ENCODE measurements at regions not wholly inside any gene's neighbourhood (a gene's known extent, or its start where the extent isn't known, plus 50 kb on each side); places are given as distances from the start of the nearest gene placed in this dataset.

GRCh38 chr5:159702301-159702700 is 214.0 kb upstream of the ADRA1B start:
- no peaks in the 10 kb centered on the region for H3K27me3 ChIP-seq
- intact Hi-C loops (cut with DNase I; ENCODE audit: low total_unique reads) = no loop called here
- no peak for DNase-seq
- TF ChIP-seq CTCF (IDR thresholded peaks at IDR 0.05) = no peak
- H3K9me3 ChIP-seq = no peaks in the 10 kb centered on the region
- no peaks in the 10 kb centered on the region for H3K4me1 ChIP-seq
- H3K27ac ChIP-seq = no peak overlapping the region
- no peaks in the 10 kb centered on the region for H3K36me3 ChIP-seq
- H3K4me3 ChIP-seq = no peak overlapping the region

DNA sequence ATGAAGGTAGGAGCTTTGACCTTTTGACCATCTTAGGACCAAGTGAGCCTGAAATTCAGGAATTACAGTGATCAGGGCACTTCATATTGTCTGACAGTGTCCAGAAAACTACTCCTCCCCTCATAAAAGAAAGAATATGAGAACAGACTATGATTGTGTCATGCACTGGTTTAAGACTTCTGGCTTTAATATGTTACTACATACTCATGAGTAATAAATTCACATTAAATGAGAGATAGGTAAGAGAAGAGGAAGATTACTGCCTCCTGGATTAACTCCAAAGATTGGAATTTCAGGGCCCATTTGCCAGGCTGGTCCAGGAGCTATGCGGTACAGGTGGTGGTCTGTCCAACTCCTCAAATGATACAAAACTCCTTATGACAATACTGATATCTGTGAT is 213.5 kb upstream of the ADRA1B start:
- H3K9me3 ChIP-seq = peaks cover 0 to 2% (median 2%) of the 10 kb centered on the region in 3 donors
- H3K4me1 ChIP-seq = no peaks in the 10 kb centered on the region
- intact Hi-C loops (cut with DNase I; ENCODE audit: low total_unique reads) = no loop called here
- TF ChIP-seq CTCF (IDR thresholded peaks at IDR 0.05) = no peak
- no peak overlapping the region for H3K27ac ChIP-seq
- no peaks in the 10 kb centered on the region for H3K27me3 ChIP-seq
- H3K36me3 ChIP-seq = no peaks in the 10 kb centered on the region
- no peak for DNase-seq
- H3K4me3 ChIP-seq = no peak overlapping the region

DNA sequence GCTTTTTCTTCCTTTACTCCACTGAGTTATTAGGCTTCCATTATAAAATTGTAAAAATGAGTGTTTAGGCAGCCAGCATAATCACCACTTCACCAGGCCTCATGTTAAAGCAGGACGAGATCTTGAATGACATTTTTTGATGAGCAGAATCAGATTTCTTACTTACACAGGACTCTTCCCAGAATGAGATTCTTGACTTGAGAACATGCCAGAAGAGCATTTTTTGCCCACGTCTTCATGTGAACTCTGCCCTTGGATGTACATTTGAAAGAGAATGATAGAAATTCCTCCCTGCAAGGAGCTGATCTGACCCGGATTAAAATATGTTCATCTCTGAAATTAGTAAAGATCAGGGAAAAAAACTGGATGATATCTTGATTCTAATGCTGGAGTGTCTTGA is 212.1 kb upstream of the ADRA1B start:
- Histone ChIP-seq H3K4me1 (no peaks in the 10 kb centered on the region), H3K27ac (no peak overlapping the region), H3K9me3 (peaks cover 0 to 5% (median 3%) of the 10 kb centered on the region in 3 donors), H3K36me3 (no peaks in the 10 kb centered on the region), H3K4me3 (no peak overlapping the region), H3K27me3 (no peaks in the 10 kb centered on the region)
- no peak for DNase-seq
- TF ChIP-seq CTCF (IDR thresholded peaks at IDR 0.05) = no peak
- intact Hi-C loops (cut with DNase I; ENCODE audit: low total_unique reads) = no loop called here

- peaks cover 0 to 5% (median 3%) of the 10 kb centered on the region in 3 donors for H3K9me3 ChIP-seq
- no peak overlapping the region for H3K4me3 ChIP-seq
- intact Hi-C loops (cut with DNase I; ENCODE audit: low total_unique reads) = no loop called here
- no peak for DNase-seq
- no peaks in the 10 kb centered on the region for H3K4me1 ChIP-seq
- H3K27me3 ChIP-seq = no peaks in the 10 kb centered on the region
- H3K27ac ChIP-seq = no peak overlapping the region
- no peaks in the 10 kb centered on the region for H3K36me3 ChIP-seq
- no peak for TF ChIP-seq CTCF (IDR thresholded peaks at IDR 0.05)
Observed at GRCh38 chr5:159705948-159706347, 210.3 kb upstream of the ADRA1B start.

- no peaks in the 10 kb centered on the region for H3K4me1 ChIP-seq
- no peaks in the 10 kb centered on the region for H3K36me3 ChIP-seq
- no peak overlapping the region for H3K27ac ChIP-seq
- intact Hi-C loops (cut with DNase I; ENCODE audit: low total_unique reads) = no loop called here
- no peak overlapping the region for H3K4me3 ChIP-seq
- H3K9me3 ChIP-seq = peaks cover 0 to 5% (median 3%) of the 10 kb centered on the region in 3 donors
- no peak for TF ChIP-seq CTCF (IDR thresholded peaks at IDR 0.05)
- no peaks in the 10 kb centered on the region for H3K27me3 ChIP-seq
- DNase-seq = no peak
Observed at GRCh38 chr5:159708090-159708489, 208.2 kb upstream of the ADRA1B start.

DNA sequence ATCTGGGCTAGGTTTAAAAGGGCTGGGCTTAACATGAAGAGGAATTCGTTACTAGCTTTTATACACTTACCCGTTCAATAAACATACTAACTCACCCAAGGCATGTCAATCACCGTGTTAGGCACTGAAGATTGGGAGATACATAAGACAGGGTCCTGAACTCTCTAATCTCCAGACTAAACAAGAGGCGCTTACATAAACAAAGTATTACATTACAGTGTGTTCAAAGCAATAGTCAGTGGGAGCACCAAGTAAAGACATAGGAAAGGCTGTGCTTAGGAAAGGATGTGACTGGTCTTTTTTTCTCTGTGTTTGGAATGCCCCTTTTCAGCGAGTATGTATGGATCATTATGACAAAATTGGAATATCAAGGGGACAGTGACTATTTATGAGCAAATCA is 203.6 kb upstream of the ADRA1B start:
- no peak for DNase-seq
- Histone ChIP-seq H3K4me1 (no peaks in the 10 kb centered on the region), H3K36me3 (no peaks in the 10 kb centered on the region), H3K27ac (no peak overlapping the region), H3K4me3 (no peak overlapping the region), H3K27me3 (no peaks in the 10 kb centered on the region), H3K9me3 (peaks cover 0 to 4% (median 3%) of the 10 kb centered on the region in 3 donors)
- no peak for TF ChIP-seq CTCF (IDR thresholded peaks at IDR 0.05)
- intact Hi-C loops (cut with DNase I; ENCODE audit: low total_unique reads) = no loop called here
